HG02884 (cell line): ENCODE measurements at regions not wholly inside any gene's neighbourhood (a gene's known extent, or its start where the extent isn't known, plus 50 kb on each side); places are given as distances from the start of the nearest gene placed in this dataset.
"Not testable (repeated sequence)": the region's sequence is repeated elsewhere in the genome, so short reads cannot be mapped to it uniquely, and the experiment has no call there.

ENCODE experiments used
- ATAC-seq: cut with Tn5 transposase; IDR thresholded peaks from one replicate; pipeline ENCODE4 v1.9.1; 2021; ENCODE audit warnings: mild to moderate bottlenecking, moderate library complexity; ENCODE audit not compliant: unreplicated experiment

DNA sequence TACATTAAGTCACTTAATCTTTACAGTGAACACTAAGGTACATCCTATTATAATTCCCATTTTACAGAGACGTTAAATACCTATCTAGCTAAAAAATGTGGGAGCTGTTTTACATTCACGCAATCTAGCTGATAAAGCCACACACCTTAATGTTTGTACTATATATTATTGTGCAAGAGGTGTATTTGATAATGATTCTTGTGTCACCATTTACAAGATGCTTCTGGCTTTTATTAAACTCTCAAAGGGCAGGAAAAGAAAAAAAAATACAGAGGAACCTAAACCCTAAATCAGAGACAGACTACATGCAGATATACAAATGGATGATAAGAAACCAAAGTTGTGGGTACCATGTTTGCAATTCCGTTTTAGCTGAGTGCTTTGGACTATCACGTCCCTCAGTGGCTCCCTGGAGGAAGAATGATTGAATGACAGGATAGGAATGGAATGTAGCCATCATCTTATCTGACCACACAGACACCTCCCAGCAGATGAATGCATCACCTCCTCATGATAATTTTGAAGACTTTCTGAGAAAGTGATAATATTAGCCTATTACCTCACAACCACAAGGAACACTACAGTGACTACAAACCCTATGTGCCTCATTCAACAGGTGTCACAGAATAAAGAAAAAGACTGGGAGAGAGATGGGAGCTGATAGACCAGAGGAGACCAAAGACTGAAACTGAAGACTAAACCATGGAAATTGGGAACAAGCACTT is 230.5 kb upstream of the SERP2 start:
- no peak for ATAC-seq

DNA sequence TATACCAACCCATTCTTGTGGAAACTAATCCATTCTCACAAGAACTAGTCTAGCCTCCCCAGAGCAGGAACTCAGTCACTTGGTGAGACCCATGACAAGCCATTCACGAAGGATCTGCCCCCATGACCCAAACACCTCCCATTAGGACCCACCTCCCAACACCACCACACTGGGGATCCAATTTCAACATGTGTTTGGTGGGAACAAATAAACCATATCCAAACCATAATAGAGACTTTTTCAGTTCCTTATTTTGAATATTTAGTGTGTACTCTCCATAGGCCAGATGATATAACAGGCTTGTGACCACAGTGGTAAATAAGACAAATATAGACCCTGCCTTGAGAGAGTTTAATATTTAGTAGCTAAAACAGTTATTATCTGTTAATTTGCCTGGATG is 227.5 kb upstream of the SERP2 start:
- ATAC-seq = no peak

DNA sequence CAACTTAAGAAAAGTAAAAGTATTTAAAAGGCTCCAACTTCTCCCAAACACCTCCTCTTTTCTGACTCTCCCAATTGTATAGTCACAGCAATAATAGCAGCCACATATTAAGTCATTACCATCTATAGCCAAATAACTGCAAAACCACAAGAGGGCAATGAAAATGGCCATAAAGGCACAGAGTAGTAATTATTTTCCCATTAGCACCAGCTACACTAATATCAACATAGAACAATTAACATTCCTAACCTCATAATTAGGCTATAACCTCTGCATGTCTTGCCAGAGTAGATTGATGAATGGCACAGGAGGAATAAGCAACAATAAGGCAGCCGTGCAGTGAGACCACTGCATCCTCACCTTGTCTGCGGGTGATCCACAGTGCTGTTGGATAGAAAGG is 226.4 kb upstream of the SERP2 start:
- ATAC-seq = no peak

DNA sequence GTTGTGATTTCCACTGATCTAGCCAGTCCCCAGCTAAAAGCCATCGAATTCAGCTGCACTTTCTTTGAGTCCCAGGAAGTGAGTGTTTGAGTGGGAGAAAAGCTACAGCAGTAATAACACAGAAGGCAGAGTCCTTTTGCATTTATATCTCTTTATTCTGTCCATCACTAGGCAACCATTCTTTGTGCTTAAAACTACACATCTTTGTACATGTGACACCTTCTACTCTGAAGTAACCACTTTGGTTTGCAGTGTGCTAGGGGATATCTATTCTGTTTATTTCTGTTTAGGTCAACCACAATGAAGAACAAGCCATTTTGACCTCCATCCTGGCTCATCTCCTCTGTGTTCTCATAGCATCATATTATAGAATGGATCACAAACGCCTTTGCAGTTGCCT is 226.0 kb upstream of the SERP2 start:
- ATAC-seq = no peak

DNA sequence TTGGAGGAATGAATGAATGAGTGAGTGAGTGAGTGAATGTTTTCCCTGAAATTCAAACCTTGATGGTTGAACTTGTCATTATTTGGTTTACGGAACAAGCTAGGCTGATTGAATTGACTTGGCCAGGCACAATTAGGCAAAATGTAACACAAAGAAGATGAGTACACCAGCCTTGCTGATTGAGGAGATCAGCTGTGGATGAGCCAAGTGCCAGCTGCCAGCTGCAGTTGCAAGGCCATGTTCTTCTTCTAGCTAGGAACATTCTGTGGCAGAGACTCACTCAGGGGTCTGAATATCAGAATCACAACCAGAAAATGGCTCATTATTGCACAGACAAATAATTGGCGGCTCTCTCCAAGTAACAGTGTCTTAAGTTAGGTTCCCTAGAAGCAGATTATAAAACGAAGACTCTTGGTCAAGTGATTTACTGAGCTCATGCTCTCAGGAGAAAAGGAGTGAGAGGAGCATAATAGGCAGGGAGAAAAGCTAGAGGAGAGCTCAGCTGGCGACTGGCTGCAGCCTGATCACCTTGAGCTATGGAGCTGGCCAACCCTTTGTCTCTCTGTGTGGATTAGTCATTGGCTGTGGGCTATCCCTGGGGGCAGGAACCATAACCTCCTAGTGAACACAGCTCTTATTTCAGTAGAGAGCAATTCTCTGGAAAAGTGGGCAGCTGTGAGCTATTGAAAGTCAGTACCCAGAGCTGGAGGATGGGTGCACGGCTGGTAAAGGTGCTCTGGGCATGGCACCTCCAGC is 225.3 kb upstream of the SERP2 start:
- ATAC-seq = no peak

DNA sequence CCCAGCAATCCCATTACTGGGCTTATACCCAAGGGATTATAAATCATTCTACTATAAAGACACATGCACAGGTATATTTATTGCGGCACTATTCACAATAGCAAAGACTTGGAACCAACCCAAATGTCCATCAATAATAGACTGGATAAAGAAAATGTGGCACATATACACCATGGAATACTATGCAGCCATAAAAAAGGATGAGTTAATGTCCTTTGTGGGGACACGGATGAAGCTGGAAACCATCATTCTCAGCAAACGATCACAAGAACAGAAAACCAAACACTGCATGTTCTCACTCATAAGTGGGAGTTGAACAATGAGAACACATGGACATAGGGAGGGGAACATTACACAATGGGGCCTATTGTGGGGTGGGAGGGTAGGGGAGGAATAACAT is 224.4 kb upstream of the SERP2 start:
- not testable (repeated sequence) for ATAC-seq

DNA sequence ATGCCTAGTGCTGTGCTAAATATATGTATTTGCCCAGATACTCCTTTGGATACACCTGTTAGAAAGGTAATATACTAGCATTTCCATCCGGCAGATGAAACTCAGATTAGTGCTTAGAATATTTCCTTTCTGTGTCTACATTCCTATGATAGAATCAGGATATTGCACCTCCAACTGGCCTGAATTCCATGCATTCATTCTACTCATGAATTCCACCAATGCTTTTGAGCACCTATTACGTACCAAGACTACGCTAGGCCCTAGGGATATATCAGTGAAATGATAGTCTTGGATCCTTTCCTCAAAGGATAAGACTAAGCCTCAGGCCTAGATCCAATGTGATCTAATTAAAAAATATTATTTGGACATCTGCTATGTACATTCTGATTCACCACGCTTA is 223.8 kb upstream of the SERP2 start:
- no peak for ATAC-seq

DNA sequence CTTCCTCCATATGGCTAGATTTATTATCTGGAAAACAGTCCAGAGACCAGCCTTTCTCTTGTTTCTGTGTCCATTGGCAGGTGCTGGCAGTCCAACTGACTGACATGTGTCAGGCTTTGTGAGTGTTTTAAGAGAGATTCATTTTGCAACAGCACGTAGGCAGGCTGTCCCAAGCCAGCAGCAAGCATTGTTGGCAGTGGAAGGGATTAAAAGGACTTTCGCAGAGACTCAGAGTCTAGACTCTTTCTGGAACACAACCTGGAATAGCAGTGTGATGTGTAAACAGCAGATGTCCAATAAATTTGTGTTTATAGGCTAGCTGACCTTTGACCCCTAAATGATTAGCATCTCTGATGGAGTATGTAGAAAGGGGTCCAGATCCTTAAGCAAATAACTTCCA is 222.2 kb upstream of the SERP2 start:
- no peak for ATAC-seq

DNA sequence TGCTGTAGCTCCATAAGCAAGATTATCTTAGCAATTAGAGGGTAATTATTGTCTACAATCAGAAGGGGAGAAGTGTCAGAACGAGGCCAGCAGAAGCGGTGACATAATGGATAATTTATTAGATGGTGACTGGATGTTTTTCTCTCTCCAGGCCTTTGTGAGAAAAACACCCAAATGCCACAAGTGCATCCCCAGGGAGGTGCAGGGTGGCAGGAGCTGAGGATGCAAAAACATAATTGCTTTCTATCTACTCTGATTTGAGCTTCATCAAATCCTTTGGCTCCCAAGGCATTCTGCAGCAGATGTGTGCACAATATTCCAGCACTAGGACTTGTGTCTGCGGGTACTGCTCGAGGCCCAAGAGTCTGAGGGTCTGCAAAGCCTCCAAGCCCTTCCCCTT is 220.1 kb upstream of the SERP2 start:
- ATAC-seq = no peak

DNA sequence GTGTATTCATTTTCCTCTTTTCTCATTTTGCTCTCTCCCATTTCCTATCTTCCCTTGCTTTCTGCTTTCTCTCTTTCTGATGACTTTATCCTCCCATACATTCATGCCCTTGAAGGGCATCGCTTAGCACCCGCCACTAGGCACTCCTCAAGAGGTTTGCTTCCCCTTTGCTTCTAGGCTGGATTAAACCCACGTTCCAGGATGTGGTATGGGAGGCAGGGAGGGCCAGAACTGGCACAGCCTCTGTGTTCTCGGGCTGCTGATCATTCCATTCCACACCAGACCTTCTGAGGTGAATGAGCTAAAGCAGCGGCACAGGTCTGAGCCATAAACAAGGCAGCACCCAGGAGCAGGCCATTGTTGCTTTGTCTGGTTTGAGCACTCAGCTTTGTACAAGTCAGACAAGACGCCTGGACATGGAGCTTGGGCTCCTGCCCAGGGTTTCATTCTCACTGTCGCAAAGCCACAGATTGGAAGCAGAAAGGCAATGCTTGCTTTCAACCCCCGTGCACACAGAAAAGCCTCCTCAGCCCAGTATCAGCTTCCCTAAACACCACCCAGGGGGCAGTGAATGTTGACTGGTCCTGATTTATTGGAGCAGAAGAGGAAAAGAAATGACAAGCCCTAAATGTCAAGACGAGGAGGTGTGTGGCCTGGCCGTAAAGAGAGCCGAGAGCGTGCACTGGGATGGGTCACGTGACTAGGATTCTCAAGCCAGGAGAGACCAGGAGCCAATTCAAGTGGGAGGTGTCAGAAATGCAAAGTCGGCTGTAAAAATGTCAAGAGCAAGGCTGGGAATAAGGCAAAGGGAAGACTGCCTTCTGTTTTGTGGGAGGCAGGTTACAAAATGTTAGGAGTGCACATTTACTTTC is 218.0 kb upstream of the SERP2 start:
- ATAC-seq = no peak

DNA sequence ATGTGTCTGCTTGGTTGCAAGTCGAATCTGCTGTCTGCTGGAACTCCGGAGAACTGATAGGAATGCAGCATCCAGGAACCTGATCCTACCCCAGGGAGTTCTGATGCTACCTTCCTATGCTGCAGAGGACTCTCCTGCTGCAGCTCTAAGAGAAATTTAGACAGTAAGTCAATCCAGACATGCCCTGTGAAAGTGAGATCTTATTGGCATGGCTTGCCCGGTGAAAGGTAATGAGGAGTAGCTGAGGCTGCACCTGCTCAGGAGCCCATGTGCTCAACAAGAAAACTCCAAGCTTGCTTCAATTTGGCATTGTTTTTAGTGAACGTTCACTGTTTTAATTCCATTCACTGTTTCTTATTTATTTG is 217.3 kb upstream of the SERP2 start:
- no peak for ATAC-seq

DNA sequence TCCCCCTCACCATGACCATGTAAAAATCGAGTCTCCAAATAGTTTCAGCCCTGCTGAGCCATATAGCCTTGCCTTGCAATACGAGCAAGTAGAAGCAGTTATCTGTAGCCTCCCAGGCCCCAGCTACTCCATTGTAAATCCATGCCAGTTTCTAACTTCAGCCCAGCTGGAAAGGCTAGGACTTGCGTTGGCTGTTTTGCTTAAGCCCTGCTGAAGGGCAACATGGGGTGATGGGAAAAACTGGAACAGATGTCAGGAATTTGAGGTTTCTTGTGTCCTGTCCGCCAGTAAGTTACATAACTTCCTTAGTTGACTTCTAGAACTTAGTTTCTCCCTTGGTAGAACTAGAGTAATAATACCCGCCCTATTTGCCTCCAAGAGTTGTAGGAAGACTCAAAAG is 216.0 kb upstream of the SERP2 start:
- no peak for ATAC-seq

DNA sequence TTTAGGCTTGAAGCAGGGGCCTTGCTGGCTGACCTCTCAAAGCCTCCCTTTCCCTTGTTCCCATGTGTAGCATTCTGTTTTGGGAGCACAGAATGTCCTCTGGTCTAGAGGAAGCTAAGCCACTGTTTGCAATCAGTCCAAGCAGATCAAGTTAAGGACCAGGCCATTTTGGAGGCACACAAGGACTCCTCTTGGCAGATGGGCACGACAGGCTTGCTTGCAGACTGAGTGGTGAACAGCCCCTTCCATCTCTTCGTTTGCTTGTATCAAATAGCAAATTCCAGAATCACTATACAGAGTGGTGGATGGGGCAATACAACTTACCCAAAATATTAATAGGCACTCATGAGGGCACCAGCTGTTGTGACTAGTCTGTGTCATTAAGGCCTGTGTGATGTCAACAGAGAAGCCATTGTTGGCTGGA is 215.5 kb upstream of the SERP2 start:
- ATAC-seq = no peak

DNA sequence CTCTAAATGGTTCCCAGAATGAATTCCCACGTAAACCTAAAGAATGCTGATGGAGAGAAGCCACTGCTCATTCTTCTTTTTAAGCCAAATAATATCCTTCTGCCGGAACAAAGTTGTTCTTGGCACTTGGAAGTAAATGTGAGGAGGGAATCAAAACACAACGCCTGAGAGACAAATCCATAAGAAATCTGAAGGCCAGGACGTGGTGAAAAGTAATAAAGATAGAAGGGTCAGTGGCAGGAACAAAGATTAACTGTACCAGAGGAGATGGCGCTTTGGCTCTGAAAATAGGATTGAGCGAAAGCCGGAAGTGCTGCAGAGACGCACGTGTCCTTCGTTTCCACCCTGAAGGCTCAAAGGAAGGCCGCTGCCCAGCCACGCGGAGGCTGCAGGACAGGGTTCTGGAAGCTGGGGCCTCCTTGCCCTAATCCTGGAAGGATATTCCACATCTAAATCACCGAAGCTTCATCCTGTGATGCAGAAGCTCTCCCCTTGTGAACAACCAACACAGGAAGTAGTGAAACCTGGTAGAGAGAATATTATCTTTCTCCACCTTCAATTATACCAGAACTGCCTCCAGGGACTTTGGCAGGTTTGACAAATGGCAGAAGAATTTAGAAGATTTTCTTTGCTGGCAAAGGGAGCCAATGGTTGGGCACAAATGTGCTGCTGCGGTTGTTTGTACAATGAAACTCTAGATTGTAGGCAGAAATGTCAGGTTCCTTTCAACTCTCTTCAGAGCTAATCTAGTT is 214.6 kb upstream of the SERP2 start:
- no peak for ATAC-seq

DNA sequence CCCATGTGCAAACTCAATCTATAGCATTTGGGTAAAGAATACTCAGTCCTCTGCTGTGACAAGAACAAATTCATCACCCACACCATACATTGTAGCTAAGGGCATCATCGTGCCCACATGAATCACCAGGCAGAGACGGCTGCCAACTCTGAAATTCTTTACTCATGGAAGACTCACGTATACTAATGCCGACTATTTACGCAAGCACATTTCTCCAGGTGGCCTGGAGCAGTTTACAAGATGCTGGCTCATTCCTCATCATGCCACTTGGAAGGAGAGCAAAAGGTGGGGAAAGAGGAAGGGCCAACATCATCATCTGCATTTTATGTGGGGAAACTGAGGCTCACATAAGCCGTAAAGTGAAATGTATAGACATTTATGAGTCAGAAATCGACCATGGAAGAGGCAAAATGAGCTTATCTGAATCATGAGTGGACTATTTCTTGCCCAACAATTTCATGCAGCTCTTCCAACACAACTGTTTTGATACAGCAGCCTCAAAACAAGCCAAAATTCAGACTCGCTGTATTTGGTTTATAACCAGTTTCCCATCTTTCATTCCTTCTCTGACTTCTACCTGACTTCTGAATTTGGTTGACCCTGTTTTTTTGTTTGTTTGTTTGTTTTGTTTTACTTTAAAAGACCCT is 213.9 kb upstream of the SERP2 start:
- no peak for ATAC-seq

DNA sequence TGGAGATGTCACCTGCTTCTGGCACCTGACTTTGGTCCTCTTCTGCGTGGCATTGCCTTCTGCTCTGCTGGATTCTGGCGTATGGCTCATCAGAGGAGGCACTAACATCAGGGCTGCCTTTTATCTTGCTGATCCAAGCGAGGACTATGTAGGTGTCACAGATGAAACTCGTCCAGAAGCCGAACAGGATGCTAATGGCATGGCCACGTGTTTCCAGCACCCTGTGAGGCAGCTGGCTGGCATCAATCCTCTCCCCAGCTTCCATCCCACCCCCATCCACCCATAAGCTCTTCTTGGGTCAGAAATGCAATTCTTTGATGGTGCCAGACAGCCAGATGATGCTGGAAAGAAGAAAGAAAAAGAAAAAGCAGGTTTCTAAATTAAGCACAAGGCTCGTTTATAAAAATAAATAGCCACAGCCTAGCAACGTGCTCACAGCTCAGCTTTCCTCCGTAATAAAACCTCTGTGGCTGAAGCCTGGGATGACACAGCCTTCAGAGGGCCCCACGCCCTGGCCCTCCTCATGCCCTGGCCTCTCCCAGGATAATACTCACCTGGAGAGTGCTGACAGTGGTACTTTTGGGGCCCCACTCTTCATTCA is 212.9 kb upstream of the SERP2 start:
- no peak for ATAC-seq

DNA sequence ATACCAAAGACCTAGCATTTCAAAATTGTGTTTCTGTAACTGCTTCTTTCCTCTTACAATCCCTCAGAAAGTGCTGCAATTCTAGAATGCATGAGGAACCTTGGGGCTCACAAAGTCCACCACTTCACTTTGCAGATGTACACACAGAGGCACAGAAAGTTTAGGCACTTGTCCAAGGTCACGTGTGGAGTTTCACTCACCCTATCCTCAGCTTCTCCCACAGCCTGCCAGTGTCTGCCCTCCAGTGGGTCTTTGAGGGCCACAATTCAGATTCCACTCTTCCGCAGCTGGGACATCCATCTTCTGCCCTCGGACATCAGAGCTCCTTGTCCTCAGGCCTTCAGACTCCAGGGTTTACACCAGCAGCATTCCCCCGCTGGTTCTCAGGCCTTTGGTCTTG is 210.5 kb upstream of the SERP2 start:
- no peak for ATAC-seq

DNA sequence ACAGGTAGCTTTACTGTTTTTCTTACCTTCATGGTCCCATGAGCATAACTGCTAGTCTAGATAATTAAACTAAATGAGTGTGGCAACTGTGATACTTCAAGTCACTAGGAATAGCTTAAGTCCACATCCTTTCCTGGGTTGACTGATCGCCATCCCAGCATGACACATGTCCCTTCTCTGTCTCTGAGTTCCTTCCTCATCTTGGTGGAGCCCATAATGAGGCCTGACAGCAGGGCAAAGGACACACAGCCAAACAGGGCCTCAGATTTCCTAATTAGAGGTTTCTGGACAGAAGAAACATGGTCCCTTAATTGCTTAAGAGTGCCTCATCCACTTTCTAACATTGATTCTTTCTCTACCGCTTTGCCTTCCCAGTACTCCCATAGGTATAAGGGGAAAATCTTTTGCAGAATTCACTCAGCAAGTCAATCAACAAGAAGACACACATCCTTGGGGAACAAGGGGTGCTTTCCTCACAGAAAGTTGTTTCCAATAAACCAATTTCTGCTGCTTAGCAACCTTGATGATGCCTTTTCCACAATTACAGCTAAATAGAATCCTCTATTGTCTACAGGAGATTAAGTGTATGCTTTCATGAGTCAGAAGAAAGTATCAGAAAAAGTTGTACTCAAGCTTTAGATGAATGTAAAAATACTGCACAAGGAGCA is 208.3 kb upstream of the SERP2 start:
- ATAC-seq = no peak

DNA sequence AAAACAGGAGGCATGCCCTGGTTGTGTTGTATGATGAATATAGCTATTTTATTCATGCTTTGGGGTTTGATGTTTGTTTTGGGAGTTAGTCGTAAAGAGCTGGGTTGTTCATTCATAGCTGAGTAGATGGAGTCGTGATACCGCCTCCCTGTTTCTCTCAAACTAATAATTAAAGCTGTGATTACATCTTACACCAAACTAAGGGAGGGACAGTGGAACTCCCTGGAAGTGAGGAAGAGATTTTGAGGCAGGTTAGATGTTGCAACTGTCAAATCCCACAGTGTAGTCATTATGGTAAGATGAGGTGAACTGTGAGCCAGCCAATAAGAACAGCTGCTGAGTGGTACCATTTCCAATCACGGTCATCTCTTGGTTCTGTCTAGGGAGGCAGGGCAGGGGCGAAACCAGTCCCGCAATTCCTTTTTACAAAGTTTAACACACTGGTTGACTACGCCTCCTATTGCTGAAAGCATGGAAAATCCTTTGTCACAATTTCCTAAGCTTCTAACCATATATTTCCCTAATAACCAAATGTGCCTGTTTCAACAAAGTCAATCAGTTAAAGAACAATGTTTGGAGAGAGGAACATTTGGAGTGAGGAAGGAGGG is 207.6 kb upstream of the SERP2 start:
- ATAC-seq = no peak
